Coronary artery (tissue), 2 donors: ENCODE measurements at regions not wholly inside any gene's neighbourhood (a gene's known extent, or its start where the extent isn't known, plus 50 kb on each side); places are given as distances from the start of the nearest gene placed in this dataset.

ENCODE experiments used
- DNase-seq: peaks from one replicate; pipeline ENCODE4 v3.0.0-alpha.2; 2017; ENCODE audit warnings: low spot score
- H3K27ac ChIP-seq, 2 donors: fragments of 200-600 bp; sonication (generic); one replicate each; pipeline ENCODE4 v1.5.1; 2016 to 2019
- H3K4me3 ChIP-seq: fragments of 200-600 bp; sonication (generic); 2 replicates; pipeline ENCODE4 v1.5.1; 2016; ENCODE audit warnings: mild to moderate bottlenecking, moderate library complexity
- TF ChIP-seq, protein P1 (sequence below): fragments of 200-600 bp; sonication (generic); IDR thresholded peaks from one replicate; pipeline ENCODE4 v1.5.1; 2019; ENCODE audit warnings: antibody characterized with exemption

DNA sequence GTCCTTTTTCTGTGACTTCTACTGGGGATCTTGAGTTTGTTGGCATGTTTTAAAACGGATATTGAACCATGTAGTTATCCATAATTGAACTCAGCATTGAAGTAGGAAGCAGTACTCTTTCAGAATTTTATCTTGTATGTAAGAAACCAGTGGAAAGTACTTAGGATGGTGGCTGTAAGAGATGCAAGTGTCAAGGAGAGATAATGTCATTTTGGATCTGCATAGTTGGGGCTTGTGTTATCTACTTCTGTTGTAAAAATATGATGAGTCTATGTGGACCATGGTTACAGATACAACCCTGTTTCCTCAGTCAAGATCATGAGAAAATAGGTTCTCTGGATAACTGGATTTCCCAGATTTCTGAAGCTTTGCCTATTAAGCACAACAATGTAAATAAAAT, 113.7 kb downstream of the NAB1 start:
- TF ChIP-seq, protein P1, sequence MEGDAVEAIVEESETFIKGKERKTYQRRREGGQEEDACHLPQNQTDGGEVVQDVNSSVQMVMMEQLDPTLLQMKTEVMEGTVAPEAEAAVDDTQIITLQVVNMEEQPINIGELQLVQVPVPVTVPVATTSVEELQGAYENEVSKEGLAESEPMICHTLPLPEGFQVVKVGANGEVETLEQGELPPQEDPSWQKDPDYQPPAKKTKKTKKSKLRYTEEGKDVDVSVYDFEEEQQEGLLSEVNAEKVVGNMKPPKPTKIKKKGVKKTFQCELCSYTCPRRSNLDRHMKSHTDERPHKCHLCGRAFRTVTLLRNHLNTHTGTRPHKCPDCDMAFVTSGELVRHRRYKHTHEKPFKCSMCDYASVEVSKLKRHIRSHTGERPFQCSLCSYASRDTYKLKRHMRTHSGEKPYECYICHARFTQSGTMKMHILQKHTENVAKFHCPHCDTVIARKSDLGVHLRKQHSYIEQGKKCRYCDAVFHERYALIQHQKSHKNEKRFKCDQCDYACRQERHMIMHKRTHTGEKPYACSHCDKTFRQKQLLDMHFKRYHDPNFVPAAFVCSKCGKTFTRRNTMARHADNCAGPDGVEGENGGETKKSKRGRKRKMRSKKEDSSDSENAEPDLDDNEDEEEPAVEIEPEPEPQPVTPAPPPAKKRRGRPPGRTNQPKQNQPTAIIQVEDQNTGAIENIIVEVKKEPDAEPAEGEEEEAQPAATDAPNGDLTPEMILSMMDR, result no peak
- no peak overlapping the region for H3K4me3 ChIP-seq
- no peak for DNase-seq
- no peak overlapping the region for H3K27ac ChIP-seq

DNA sequence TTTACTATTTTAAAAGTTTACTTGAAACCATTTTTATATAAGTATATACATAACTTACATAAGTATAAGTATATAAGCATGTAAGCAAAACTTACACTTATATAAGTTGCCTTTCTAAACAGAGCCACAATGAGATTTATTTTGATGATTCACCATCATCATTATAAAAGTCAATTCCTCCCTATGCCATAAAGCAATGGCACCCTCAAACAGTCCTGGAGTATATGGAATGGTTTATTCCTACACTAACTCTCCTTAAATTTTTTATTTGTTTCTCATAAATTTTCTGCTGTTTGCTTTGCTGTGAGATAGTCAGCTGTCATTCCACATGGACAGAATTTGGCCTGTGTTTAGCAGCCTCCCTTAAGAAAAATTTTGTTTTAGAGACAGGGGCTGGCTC, 114.2 kb downstream of the NAB1 start:
- Histone ChIP-seq H3K27ac (no peak overlapping the region), H3K4me3 (no peak overlapping the region)
- no peak for DNase-seq
- TF ChIP-seq, protein P1, result no peak

DNA sequence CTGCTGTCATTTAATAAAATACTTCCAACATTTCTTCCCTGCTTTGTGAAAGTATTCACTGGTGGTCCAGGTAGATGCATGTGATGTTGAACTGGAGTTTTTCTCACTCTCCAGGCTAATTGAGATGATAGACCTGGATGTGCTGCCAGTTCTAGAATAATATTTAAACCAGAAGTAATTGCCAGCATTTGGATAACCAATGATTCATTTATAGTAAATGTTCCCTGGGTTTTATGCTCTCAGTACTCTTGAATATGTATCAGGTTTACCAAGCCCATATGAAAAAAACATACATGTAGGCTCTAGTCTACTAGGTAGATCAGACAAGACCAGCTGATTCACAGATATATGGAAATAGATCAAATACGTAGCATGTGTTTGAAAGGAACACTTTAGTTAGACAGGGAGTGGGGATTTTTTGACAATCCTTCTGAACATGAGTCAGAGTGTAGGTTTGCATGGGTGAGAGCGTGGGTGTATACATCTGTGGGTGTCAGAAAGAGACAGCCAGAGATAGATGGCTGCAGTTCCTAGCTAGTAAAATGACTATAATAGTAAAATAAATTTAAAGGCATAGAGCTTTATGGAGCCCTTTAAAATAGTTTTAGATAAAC, 115.1 kb downstream of the NAB1 start:
- Histone ChIP-seq H3K4me3 (no peak overlapping the region), H3K27ac (no peak overlapping the region)
- TF ChIP-seq, protein P1, result no peak
- DNase-seq, result no peak

DNA sequence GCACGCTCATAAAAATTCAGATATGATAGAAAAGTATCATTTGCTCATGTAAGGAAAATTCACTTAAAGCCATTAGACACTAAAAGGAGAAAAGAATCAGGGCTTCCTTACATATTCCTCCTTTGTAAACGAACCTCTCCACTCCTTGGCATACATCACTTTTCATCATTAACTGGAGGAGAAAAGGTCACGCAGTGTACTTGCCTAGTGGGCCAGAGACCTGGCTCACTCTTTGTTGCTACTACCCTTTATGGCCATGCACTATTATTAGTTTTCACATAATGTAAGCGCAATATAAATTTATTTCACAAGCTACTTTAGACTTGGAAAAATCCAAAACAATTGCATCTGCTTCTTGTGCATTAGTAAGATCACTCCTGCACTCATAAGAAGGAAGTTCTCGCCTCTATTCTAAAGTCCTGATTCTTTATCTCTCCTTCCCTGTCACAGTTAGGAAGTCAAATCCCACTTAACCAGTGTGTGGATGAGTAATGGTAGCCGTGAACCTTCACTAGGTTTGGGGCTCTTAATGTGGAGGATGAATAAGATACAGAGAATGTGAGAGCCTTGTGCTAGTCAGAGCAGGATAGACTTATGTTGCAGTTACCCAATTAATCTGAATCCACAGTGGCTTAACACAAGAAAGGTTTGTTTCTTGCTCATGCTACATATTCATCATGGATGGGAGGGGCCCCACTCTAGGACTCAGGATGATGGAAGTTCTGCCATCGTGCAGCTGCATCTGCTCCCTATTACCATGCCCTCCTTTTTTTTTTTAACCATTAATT, 115.0 kb upstream of the GLS start:
- H3K4me3 ChIP-seq, result no peak overlapping the region
- no peak for DNase-seq
- TF ChIP-seq, protein P1, result no peak
- no peak overlapping the region for H3K27ac ChIP-seq

DNA sequence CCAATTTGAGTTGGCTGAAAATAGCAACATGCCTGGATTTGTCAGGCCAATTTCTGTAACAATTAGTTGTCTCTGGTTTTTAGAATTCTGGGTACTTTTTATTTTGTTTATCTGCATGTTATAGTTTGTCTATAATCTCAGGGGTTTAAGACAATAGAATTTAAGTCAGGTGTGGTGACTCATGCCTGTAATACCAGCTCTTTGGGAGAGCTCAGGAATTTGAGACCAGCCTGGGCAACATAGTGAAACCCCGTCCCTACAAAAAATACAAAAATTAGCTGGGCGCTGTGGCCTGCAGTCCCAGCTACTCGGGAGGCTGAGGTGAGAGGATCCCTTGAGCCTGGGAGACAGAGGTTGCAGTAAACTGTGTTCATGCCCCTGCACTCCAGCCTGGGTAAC, 114.4 kb upstream of the GLS start:
- Histone ChIP-seq H3K27ac (no peak overlapping the region), H3K4me3 (no peak overlapping the region)
- TF ChIP-seq, protein P1, result no peak
- no peak for DNase-seq

DNA sequence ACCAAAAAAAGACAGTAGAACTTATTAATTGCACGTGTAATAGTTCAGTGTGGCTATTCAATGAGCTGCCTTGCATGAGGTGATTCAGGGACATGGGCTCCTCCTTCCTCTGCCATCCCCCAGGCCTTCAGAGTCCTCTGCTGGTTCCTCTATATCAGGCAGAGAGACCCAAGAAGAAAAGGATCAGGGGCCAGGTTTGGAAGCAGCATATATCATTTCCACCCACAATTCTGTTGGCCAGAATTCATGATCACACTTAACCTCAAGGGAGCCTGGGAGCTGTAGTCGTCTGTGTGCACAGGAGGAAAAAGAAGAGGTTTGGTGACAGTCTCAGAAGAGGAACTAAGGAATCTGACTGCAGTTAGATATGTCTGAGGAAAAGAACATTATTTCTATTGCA, 114.0 kb upstream of the GLS start:
- TF ChIP-seq, protein P1, result no peak
- Histone ChIP-seq H3K4me3 (no peak overlapping the region), H3K27ac (no peak overlapping the region)
- DNase-seq, result no peak

DNA sequence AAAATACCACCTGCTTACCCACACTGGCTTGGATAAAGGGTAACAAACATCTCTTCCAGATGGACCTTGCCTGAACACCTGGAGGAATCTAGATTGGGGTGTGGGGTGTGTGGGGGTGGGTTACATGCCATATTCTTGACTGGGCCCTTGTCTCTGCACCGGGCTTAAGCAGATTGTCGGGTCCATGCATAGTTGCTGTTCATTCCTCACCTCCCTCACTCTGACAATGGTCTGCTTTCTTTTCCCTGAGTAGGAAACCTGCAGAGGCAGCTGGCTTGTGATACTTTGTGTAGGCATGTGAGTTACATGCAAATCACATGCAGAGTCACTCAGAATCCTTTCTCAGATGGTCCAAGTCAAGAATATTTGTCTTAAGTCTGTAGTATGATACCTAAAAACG, 112.8 kb upstream of the GLS start:
- TF ChIP-seq, protein P1, result no peak
- DNase-seq, result no peak
- Histone ChIP-seq H3K4me3 (no peak overlapping the region), H3K27ac (no peak overlapping the region)
